Psoas muscle (tissue), 7 donors: ENCODE measurements at regions not wholly inside any gene's neighbourhood (a gene's known extent, or its start where the extent isn't known, plus 50 kb on each side); places are given as distances from the start of the nearest gene placed in this dataset.

ENCODE experiments used
- ATAC-seq, 4 donors: fragments of 200-7000 bp; cut with Tn5 transposase; one replicate each; pipeline ENCODE4 v1.9.1; 2020; ENCODE audit warnings: moderate library complexity in 3 of 4, mild to moderate bottlenecking in 2 of 4
- DNase-seq, 2 donors: peaks; one replicate each; pipeline ENCODE4 v3.0.0-alpha.2; 2020
- H3K27ac ChIP-seq: fragments of 200-600 bp; one replicate; pipeline ENCODE4 v1.8.0; 2022
- H3K27me3 ChIP-seq, 3 donors: fragments of 200-600 bp in 1 of 3; one replicate each; pipeline versions ENCODE4 v1.6.1 to v1.8.0; 2013 to 2022; ENCODE audit warnings: low read length in 2 of 3, mild to moderate bottlenecking in 2 of 3, moderate library complexity in 1 of 3; ENCODE audit not compliant: insufficient read depth in 3 of 3
- H3K36me3 ChIP-seq, 2 donors: fragments of 200-600 bp in 1 of 2; one replicate each; pipeline versions ENCODE4 v1.6.1 to v1.8.0; 2013 to 2022; ENCODE audit warnings: low read depth in 1 of 2, mild to moderate bottlenecking in 1 of 2, moderate library complexity in 1 of 2; ENCODE audit not compliant: insufficient read depth in 1 of 2
- H3K4me1 ChIP-seq: fragments of 200-600 bp; one replicate; pipeline ENCODE4 v1.8.0; 2022
- H3K4me3 ChIP-seq: fragments of 200-600 bp; one replicate; pipeline ENCODE4 v1.8.0; 2022; ENCODE audit warnings: mild to moderate bottlenecking
- H3K9me3 ChIP-seq: fragments of 200-600 bp; one replicate; pipeline ENCODE4 v1.8.0; 2022
- WGBS, 3 donors: extraction: QIAGEN DNeasy Blood & Tissue Kit; methylation state at CpG; one replicate each; pipeline versions ENCODE4 v1.1.6 to v1.1.7; 2013; 5-methylcytosine and 5-hydroxymethylcytosine counted together
- intact Hi-C, 2 donors: fragments of 100-400 bp; cut with DNase I; formaldehyde crosslinking; loops; one replicate each; pipeline versions ENCODE4 v1.11.0 to v1.14.2; 2022
- TF ChIP-seq, protein P1 (sequence below): fragments of 200-600 bp; IDR thresholded peaks from one replicate; pipeline ENCODE4 v1.8.0; 2022; ENCODE audit warnings: antibody characterized with exemption
- donor health status: healthy with polysubstance abuse.
- donor health status: DM: no; HTN: no; CAD: no; lungs with moderate emphysema.
- donor health status: Bipolar disorder and iron deficiency.
- donor health status: healthy.
- donor health status: DM: yes; HTN: yes; CAD: no.
- donor health status: DM: no; HTN: no; CAD: no.
- donor health status: DM: yes; HTN: yes; CAD: no.

DNA sequence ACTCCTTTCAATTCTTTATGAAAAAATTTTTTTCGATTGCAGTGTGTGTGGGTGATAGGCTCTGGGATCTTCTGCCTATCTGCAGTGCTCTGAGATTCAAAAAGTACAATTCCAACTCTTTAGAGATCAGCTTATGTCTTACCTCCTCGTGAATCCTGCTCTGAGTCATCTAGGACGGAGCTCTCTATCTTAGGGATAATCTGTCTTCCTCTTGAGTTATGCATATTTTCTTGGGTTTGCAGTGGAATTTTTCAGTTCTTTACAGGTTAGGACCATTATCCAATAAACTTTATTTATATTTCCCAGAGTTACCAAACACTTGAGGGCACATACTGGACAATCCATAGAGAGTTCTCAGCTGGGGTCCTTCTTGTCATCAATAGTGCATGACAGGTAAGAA is 428.6 kb downstream of the ACTR3B start:
- ATAC-seq, result no peak
- DNase-seq, result no peak
- no peaks in the 10 kb centered on the region for H3K27me3 ChIP-seq
- H3K36me3 ChIP-seq, result no peaks in the 10 kb centered on the region
- TF ChIP-seq, protein P1, sequence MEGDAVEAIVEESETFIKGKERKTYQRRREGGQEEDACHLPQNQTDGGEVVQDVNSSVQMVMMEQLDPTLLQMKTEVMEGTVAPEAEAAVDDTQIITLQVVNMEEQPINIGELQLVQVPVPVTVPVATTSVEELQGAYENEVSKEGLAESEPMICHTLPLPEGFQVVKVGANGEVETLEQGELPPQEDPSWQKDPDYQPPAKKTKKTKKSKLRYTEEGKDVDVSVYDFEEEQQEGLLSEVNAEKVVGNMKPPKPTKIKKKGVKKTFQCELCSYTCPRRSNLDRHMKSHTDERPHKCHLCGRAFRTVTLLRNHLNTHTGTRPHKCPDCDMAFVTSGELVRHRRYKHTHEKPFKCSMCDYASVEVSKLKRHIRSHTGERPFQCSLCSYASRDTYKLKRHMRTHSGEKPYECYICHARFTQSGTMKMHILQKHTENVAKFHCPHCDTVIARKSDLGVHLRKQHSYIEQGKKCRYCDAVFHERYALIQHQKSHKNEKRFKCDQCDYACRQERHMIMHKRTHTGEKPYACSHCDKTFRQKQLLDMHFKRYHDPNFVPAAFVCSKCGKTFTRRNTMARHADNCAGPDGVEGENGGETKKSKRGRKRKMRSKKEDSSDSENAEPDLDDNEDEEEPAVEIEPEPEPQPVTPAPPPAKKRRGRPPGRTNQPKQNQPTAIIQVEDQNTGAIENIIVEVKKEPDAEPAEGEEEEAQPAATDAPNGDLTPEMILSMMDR, result no peak
- 63 to 70% (median 66%) methylated on average over 3 of the region's 3 CpGs for WGBS, 3 donors
- no peaks in the 10 kb centered on the region for H3K4me1 ChIP-seq
- intact Hi-C loops, result no loop called here
- no peak overlapping the region for H3K27ac ChIP-seq
- H3K9me3 ChIP-seq, result no peaks in the 10 kb centered on the region
- no peak overlapping the region for H3K4me3 ChIP-seq

DNA sequence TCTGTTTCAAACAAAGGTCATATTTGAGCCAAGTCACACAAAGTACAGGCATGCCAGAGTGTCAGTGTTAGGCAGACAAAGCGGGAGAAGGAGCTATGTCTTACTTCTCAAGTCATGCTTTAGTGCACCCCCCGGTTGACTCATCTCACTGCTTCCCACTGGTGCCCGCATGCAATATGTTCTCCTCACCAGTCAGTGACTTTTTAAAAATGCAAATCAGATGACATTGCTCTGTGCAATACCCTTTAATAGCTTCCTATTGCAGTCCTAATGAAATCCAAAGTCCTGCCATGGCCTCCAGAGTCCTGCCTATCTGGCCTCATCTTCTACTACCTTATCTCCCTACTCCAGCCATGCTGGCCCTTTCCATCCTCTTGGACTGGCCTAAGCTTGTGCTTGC is 429.1 kb downstream of the ACTR3B start:
- 87 to 94% (median 89%) methylated on average over 3 of the region's 3 CpGs for WGBS, 3 donors
- Histone ChIP-seq H3K9me3 (no peaks in the 10 kb centered on the region), H3K4me3 (no peak overlapping the region), H3K27ac (no peak overlapping the region), H3K27me3 (no peaks in the 10 kb centered on the region), H3K4me1 (no peaks in the 10 kb centered on the region), H3K36me3 (no peaks in the 10 kb centered on the region)
- DNase-seq, result no peak
- intact Hi-C loops, result no loop called here
- no peak for ATAC-seq
- TF ChIP-seq, protein P1, result no peak

DNA sequence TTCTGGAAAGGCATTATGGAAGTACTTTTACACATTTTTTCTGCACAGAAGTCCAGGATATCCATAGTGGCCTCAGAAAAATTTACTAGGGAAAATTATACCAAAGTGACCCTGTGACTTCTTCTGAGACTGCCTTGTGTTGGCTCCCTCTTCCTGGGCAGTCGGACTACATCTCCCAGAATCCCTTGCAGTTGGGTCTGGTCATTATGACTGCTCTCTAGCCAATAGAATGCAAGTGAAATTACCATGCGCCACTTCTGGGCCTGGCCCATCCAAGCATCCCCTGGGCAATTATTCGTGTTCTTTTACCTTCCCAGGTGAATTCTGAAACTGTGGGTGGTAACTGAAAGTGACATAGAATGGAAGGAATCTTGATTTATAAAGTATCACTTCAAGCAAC is 430.9 kb downstream of the ACTR3B start:
- TF ChIP-seq, protein P1, result no peak
- H3K9me3 ChIP-seq, result no peaks in the 10 kb centered on the region
- no peaks in the 10 kb centered on the region for H3K36me3 ChIP-seq
- 53 to 74% (median 67%) methylated on average over 3 of the region's 3 CpGs for WGBS, 3 donors
- no peak overlapping the region for H3K27ac ChIP-seq
- DNase-seq (no peak), ATAC-seq (peak in 3 of 4 donors; percentile 49 to 59 (median 49))
- H3K27me3 ChIP-seq, result no peaks in the 10 kb centered on the region
- H3K4me1 ChIP-seq, result no peaks in the 10 kb centered on the region
- H3K4me3 ChIP-seq, result no peak overlapping the region
- intact Hi-C loops, result no loop called here

DNA sequence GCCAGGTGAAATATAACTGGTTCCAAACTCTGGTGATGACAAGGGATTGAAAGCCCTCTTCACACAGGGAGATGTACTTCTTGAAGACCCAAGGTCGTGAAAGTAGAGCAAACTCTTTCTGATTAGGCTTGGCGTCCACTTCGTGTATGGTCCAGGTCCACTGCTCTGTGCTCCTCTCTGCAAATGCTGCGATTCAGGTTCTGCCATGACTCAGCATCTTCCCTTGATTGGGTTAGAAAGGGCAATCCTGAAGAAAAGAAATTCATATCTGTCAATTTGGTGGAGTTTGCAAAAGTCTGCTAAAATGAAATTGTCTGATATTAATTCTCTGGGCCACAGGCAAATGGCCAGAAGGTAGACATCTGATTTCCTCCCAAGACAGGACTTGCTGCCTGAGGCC is 431.4 kb downstream of the ACTR3B start:
- intact Hi-C loops, result no loop called here
- Histone ChIP-seq H3K4me3 (no peak overlapping the region), H3K4me1 (no peaks in the 10 kb centered on the region), H3K36me3 (no peaks in the 10 kb centered on the region), H3K27me3 (no peaks in the 10 kb centered on the region), H3K27ac (no peak overlapping the region), H3K9me3 (no peaks in the 10 kb centered on the region)
- DNase-seq (no peak), ATAC-seq (no peak)
- TF ChIP-seq, protein P1, result no peak
- 83 to 88% (median 87%) methylated on average over 4 of the region's 4 CpGs for WGBS, 3 donors

DNA sequence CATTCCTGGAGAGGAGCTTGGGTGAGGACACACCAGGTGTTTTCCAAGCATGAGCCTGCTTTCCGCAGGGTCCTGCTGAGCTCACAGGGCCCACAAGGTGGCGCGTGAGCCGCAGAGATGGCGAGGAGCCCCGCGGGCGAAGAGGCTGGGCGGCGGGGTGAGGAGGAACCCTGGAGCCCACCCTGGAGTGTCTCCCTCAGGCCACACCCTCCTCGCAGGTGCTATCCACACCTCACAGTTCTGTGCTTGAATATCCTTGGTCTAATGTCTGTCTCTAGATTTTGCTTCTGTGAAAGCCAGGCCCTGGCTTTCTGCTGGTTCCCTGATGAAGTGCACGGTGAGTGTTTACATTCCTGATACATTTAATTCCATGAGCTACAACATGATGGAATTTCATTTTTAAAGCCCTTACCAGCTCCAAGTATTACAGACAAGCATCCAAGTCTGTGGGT is 433.6 kb downstream of the ACTR3B start:
- no peak overlapping the region for H3K4me3 ChIP-seq
- DNase-seq (no peak), ATAC-seq (peak in 2 of 4 donors; percentile 55 to 61)
- H3K4me1 ChIP-seq, result no peaks in the 10 kb centered on the region
- H3K36me3 ChIP-seq, result no peaks in the 10 kb centered on the region
- TF ChIP-seq, protein P1, result peak; percentile 45
- intact Hi-C loops, result no loop called here
- no peak overlapping the region for H3K27ac ChIP-seq
- H3K27me3 ChIP-seq, result no peaks in the 10 kb centered on the region
- WGBS, 3 donors, result 5 to 7% (median 6%) methylated on average over 12 of the region's 12 CpGs
- no peaks in the 10 kb centered on the region for H3K9me3 ChIP-seq
